Stomach (tissue), 4 donors: ENCODE measurements at regions not wholly inside any gene's neighbourhood (a gene's known extent, or its start where the extent isn't known, plus 50 kb on each side); places are given as distances from the start of the nearest gene placed in this dataset.

Experiments
- POLR2A ChIP-seq, 4 donors: fragments of 450-650 bp; IDR thresholded peaks; one replicate each; pipeline ENCODE4 v1.6.1; 2016; ENCODE audit warnings: antibody characterized with exemption in 4 of 4, control low read depth in 2 of 4, mild to moderate bottlenecking in 1 of 4, moderate library complexity in 1 of 4
- TF ChIP-seq, protein P1 (sequence below), 7 experiments: fragments of 450-650 bp in 4 of 7; fragments of 200-600 bp in 3 of 7; sonication (generic) in 3 of 7; IDR thresholded peaks; one replicate each; pipeline ENCODE4 v1.5.1; 2016 to 2019; ENCODE audit warnings: antibody characterized with exemption in 7 of 7, control low read depth in 2 of 7, mild to moderate bottlenecking in 1 of 7

DNA sequence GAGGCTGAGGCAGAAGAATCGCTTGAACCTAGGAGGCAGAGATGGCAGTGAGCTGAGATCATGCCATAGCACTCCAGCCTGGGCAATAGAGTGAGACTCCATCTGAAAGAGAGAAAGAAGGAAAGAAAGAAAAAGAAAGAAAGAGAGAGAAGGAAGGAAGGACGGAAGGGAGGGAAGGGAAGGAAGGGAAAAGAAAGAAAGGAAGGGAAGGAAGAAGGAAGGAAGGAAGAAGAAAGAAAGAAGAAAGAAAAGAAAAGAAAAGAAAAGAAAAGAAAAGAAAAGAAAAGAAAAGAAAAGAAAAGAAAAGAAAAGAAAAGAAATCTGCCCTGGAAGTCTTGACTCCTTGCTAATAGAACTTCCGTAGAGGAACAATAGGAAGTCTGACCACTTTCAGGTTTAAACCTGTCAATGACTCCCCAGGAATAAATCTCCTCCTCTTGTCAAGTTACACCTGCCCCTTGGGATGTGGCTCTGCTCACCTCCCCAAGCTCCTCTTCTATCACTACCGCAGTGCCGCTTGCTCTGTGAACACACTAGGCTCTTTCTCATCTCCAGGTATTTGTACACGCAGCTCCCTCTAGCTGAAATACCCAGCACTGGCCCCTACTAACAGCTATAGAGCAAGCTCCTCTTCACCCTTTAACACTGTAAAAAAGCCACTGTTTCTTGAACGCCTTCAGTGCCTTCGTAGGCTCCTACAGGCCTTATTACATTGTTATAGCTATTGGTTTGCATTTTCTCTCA, 773.1 kb upstream of the TBX3 start:
- TF ChIP-seq, protein P1, sequence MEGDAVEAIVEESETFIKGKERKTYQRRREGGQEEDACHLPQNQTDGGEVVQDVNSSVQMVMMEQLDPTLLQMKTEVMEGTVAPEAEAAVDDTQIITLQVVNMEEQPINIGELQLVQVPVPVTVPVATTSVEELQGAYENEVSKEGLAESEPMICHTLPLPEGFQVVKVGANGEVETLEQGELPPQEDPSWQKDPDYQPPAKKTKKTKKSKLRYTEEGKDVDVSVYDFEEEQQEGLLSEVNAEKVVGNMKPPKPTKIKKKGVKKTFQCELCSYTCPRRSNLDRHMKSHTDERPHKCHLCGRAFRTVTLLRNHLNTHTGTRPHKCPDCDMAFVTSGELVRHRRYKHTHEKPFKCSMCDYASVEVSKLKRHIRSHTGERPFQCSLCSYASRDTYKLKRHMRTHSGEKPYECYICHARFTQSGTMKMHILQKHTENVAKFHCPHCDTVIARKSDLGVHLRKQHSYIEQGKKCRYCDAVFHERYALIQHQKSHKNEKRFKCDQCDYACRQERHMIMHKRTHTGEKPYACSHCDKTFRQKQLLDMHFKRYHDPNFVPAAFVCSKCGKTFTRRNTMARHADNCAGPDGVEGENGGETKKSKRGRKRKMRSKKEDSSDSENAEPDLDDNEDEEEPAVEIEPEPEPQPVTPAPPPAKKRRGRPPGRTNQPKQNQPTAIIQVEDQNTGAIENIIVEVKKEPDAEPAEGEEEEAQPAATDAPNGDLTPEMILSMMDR (IDR thresholded peaks at IDR 0.05): no peak
- no peak for TF ChIP-seq POLR2A (IDR thresholded peaks at IDR 0.05)
